NCI-H1092 treated with DMSO at 0.1 percent for 48 hours (cell line): ENCODE measurements at regions not wholly inside any gene's neighbourhood (a gene's known extent, or its start where the extent isn't known, plus 50 kb on each side); places are given as distances from the start of the nearest gene placed in this dataset.
"Not testable (repeated sequence)": the region's sequence is repeated elsewhere in the genome, so short reads cannot be mapped to it uniquely, and the experiment has no call there.

ENCODE experiments used
- DNase-seq: peaks from one replicate; lab custom pipeline; 2025; lab: John Stamatoyannopoulos, UW

- not testable (repeated sequence) for DNase-seq
These were observed 155.5 kb upstream of the FOXQ1 start for GRCh38 chr6:1156411-1156810.

GRCh38 chr6:1153696-1154245 lies 158.1 kb upstream of the FOXQ1 start:
- DNase-seq = no peak

DNA sequence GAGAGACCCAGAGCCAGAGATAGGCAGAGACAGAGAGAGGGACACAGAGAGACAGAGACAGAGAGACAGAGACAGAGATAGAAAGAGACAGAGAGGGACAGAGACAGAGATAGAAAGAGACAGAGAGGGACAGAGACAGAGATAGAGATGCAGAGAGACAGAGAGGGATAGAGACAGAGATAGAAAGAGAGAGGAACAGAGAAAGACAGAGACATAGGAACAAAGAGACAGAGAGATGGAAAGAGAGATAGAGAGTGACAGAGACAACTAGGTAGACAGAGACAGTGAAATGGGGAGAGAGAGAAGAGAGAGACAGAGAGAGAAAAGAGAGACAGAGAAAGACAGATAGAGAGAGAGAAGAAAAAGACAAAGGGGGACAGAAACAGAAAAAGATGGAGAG lies 165.4 kb upstream of the FOXQ1 start:
- no peak for DNase-seq

GRCh38 chr6:1145768-1146218 lies 166.1 kb upstream of the FOXQ1 start:
- DNase-seq = no peak

DNA sequence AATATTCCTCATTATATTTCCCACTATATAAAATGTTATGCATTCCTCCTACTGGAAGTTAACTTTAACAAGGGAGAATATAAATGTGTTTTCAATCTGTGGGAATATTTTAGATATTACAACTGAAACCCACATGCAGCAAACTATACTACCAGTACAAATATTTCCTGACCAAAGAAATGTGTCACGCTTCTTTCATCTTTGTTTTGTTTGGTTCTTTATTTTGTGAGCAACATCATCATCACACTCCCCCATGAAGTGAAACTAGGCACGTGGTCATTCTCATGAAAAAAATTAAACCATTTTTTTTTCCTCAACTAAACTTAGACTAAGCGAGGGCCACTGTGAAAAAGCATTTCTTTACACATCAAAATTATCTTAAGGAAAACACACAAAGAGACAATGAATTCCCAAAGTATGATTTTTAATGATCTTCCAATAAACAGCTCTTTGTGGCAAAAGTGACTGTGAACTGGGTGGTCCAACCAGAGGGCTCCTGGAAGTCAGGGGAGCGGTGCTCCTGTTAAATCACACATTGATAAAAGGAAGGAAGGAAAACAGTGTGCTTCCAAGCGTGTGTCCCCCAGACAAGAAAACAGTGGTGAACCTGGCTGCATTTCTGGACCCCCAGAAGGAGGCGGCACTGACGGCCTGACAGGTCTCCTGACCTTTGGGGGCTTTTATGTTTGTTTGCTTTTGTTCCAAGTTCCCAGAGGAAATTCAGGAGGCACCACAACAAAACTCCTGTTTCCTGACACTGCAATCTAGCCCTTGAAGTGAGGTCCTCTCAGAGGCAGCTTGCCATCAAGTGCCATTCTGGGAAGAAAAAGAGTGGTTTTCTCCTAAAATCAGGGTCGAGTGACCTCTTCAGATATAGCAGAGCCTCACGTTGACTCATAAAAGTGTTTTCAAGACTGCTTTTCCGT lies 166.8 kb upstream of the FOXQ1 start:
- no peak for DNase-seq

- DNase-seq = no peak
These were observed 168.2 kb upstream of the FOXQ1 start for GRCh38 chr6:1143655-1144054.

- DNase-seq = no peak
These were observed 172.6 kb upstream of the FOXQ1 start for GRCh38 chr6:1139155-1139890.

DNA sequence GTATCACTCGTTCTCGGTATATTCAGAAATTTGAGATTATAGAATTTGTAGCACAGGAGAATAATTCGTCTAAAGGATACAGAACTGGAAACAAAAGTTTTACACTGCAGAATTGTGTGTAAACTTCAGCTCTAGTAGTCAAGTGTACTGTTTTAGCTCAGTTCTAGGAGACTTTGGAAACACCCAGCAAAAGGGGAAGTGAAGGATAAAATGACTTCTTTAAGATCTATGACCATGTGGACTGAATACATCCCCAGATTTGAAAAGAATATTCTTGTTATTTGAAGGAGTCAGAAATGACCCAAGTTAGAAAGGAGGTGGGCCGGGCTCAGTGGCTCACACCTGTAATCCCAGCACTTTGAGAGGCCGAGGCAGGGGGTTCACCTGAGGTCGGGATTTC lies 174.0 kb upstream of the FOXQ1 start:
- DNase-seq = no peak

GRCh38 chr6:1136827-1137226 lies 175.1 kb upstream of the FOXQ1 start:
- no peak for DNase-seq

DNA sequence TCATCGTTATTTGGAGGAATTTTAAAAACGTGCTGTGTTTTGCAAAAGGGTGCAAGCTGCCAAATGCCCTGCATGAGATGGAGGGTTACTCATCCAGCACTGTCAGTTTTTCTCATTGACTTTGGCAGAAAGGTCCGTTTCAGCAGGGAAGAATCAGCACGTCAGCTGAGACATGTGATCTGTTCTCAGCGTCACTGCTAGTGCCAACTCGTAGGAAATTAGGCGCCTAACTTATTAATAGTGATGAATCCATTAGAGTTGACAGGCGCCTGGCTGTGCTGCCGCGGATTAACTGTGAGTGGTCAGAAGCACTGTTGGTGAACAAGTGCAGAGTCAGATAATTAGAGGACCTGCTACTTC lies 175.5 kb upstream of the FOXQ1 start:
- no peak for DNase-seq

DNA sequence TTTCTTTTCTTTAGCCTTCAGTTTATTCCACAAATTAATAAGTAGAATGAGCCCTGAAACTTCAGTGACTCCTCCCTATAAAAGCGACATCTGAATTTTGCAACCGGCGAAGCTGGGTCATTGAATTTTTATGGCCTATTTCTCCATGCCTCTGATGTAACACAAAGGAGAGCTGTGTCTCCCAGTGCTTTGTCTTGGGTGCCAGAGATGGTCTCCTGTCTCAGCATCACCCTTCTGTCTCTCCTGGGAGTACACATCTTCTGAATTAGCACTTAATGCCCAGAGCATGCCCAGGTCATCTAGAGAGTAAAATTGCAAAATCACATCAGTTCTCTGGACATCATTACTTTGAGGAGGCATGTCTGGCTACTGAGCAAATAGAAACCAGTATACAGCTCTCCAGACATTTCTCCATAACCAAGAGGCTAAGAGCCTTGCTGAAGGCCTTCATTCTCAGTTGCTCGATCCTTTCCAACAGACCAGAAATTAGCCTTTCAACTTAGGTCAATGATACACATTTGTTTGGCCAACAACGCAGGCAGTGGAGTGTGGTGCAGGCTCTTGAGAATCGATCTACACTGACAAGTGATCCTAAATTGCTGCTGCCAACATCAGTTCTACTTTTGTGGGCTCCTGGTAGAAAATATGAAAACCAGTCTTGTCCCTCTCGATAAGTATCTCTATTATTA lies 176.0 kb upstream of the FOXQ1 start:
- no peak for DNase-seq

DNA sequence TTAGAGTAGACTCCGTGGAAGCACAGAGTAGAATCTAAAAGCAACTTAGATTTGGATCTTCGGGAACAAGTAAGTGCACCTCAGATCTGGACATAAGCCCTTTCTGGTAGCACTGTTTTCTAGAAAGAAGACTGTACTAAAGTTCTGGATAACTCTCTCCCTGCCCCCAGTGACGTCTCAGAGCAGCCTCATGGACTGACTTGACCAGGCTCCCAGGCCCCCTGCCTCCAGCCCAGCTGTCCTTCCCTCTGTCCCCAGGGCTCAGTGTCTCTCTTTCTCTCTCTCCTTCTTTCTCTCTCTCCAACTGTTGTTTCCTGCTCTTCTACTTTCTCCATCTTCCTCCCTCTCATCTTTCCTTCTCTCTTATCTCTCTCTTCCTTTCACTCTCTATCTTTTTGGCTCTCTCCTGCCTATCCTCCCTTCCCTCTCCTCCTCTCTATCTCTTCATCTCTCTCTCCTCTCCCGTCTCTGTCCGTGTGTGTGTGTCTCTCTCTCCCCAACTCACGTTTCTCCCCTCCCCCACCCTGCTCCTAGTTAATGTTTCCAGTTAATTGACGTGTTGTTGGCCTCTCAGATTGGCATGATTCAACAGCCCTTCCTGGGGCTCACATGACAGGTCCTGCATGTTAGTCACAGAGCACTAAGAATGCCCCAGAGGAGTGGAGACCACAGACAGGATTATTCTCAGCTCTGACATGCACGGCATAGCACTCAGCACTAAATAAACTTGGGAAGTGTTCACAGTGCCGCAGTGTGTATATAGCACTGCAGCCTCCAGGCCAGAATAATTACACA lies 180.4 kb upstream of the FOXQ1 start:
- DNase-seq = no peak

DNA sequence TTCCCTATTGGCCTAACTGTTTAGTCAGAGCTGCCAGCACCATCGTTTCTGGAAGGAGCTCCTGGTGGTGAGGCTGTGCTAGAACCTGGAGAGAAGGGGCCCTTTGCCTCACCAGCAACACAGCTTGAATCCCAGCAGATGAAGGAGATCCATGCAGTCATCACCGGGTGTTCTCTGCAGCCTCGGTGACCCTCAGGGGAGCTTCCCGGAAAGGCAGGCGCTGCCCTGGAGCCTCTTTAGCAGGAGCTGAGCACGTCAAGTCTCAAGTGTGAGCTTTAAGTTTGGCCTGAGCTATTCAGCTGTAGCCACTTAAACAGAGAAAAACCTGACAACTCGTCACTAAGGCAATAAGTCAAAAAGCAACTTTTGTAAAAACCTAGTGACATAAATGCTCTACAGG lies 181.2 kb upstream of the FOXQ1 start:
- no peak for DNase-seq

- no peak for DNase-seq
These were observed 182.8 kb upstream of the FOXQ1 start for GRCh38 chr6:1129131-1129530.

DNA sequence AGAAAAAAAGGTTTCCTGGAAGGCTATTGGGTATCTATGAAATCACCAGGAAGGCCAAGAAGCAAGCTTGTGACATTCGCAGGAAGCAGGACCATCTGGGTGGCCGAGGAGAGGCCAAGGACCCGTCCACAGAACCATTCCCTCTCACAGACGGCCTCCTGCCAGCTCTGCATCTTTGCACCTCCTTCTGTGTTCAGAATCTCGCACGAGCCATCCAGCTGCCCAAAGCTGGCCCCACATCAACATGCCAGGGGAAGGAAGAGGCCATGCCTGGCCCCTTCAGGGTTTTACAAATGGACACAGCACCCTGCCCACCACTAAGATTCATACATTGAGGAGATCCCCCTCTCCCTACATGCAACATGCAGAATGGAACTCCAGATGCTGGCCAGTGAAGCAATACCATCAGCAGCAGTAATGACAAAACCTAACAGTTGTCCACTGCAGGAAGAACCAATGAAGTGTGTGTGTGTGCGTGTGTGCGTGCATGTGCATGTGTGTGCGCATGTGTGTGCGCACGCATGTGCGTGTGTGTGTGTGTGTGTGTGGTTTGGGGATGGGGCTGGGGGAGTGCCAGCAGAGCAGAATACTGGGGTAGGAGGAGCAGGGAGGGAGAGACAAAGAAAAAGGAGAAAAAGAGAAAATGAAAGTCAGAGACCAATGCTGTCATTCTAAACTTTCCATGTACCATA lies 184.2 kb upstream of the FOXQ1 start:
- no peak for DNase-seq

- no peak for DNase-seq
These were observed 184.8 kb upstream of the FOXQ1 start for GRCh38 chr6:1127129-1127528.

DNA sequence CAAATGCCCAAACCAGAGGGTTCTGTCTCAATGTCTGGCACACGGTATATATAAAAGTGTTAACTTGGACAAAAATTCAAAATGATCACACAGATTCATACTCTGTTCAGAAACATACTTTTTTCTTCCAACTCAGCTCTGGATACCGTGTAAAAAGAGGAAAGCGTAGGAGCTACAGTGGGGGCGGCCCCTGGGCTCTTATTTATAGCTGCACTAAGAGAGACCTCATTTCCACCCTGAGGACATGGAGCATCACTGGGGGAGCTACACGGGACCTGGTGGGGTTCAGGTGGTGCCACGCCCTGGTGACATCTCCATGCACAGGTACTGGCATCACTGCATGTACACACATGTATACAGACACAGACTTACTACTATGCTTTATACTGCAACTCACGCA lies 185.9 kb upstream of the FOXQ1 start:
- no peak for DNase-seq

- DNase-seq = no peak
These were observed 186.6 kb upstream of the FOXQ1 start for GRCh38 chr6:1125297-1125696.

DNA sequence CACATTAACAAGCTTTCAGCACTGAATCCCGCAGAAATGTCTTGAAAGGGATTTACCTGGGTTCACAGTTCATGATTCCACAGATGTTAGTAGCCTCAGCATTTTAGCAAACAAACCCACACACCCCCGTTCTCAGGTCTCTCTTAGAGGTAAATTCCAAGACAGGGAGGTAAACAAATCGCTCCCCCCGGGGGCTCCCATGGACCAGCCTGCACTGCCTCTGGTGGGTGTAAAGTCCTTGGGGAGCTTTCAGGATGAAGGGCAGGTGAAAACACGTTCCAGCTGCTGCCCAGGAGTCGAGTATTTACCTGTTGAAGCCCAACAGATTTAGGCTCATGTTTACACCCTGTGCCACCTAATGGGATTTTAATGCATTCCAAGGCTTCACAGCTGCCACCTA lies 187.0 kb upstream of the FOXQ1 start:
- no peak for DNase-seq

GRCh38 chr6:1123386-1124375 lies 188.2 kb upstream of the FOXQ1 start:
- DNase-seq = no peak
